Aorta (tissue), 5 donors: ENCODE measurements at regions not wholly inside any gene's neighbourhood (a gene's known extent, or its start where the extent isn't known, plus 50 kb on each side); places are given as distances from the start of the nearest gene placed in this dataset.

Source experiments
- ATAC-seq: fragments of 200-7000 bp; cut with Tn5 transposase; one replicate; pipeline ENCODE4 v1.9.1; 2022; ENCODE audit warnings: moderate library complexity; ENCODE audit not compliant: low FRiP score
- DNase-seq, 2 donors: peaks; one replicate each; pipeline ENCODE4 v3.0.0-alpha.2; 2020
- H3K27ac ChIP-seq, 2 donors: one replicate each; pipeline ENCODE4 v1.5.1; 2013; ENCODE audit warnings: low read length in 2 of 2, mild to moderate bottlenecking in 2 of 2, moderate library complexity in 2 of 2, control low read depth in 1 of 2, inconsistent platforms in 1 of 2, low read depth in 1 of 2
- H3K27me3 ChIP-seq, 2 donors: one replicate each; pipeline ENCODE4 v1.6.1; 2013; ENCODE audit warnings: control low read depth in 1 of 2, low read length in 1 of 2, mild to moderate bottlenecking in 1 of 2, moderate library complexity in 1 of 2; ENCODE audit not compliant: insufficient read depth in 2 of 2, control insufficient read depth in 1 of 2
- H3K36me3 ChIP-seq, 2 donors: one replicate each; pipeline ENCODE4 v1.6.1; 2013; ENCODE audit warnings: control low read depth in 1 of 2, low read length in 1 of 2, mild to moderate bottlenecking in 1 of 2; ENCODE audit not compliant: insufficient read depth in 2 of 2, control insufficient read depth in 1 of 2
- H3K4me1 ChIP-seq, 2 donors: one replicate each; pipeline ENCODE4 v1.6.1; 2013; ENCODE audit warnings: low read length in 2 of 2, control low read depth in 1 of 2, mild to moderate bottlenecking in 1 of 2, moderate library complexity in 1 of 2; ENCODE audit not compliant: insufficient read depth in 2 of 2, control insufficient read depth in 1 of 2
- H3K4me3 ChIP-seq, 2 donors: one replicate each; pipeline ENCODE4 v1.5.1; 2013; ENCODE audit warnings: low read length in 2 of 2, control low read depth in 1 of 2, mild to moderate bottlenecking in 1 of 2
- H3K9me3 ChIP-seq: one replicate; pipeline ENCODE4 v1.6.1; 2013; ENCODE audit warnings: mild to moderate bottlenecking, low read length; ENCODE audit not compliant: control insufficient read depth
- WGBS, 2 donors: extraction: QIAGEN DNeasy Blood & Tissue Kit; methylation state at CpG; one replicate each; pipeline ENCODE4 v1.1.7; 2013; 5-methylcytosine and 5-hydroxymethylcytosine counted together
- intact Hi-C, 2 donors: fragments of 100-400 bp; cut with DNase I; formaldehyde crosslinking; loops; one replicate each; pipeline versions ENCODE4 v1.14.2 to v1.15.0; 2022
- donor health status: healthy with polysubstance abuse.
- donor health status: Bipolar disorder and iron deficiency.
- donor health status: DM: no; HTN: no; CAD: no.
- donor health status: DM: no; HTN: no; CAD: no.
- donor health status: DM: yes; HTN: yes; CAD: no.

GRCh38 chr7:15888090-15888489 lies 201.6 kb upstream of the MEOX2 start:
- H3K36me3 ChIP-seq = no peaks in the 10 kb centered on the region
- H3K27me3 ChIP-seq = no peaks in the 10 kb centered on the region
- H3K4me1 ChIP-seq = no peaks in the 10 kb centered on the region
- DNase-seq (no peak), ATAC-seq (peak; percentile 65)
- WGBS, 2 donors = 12 to 20% methylated on average over 1 of the region's 1 CpG
- no peaks in the 10 kb centered on the region for H3K9me3 ChIP-seq
- no peak overlapping the region for H3K4me3 ChIP-seq
- intact Hi-C loops = no loop called here
- peak overlapping the region in 1 of 2 donors; percentile 1 for H3K27ac ChIP-seq

DNA sequence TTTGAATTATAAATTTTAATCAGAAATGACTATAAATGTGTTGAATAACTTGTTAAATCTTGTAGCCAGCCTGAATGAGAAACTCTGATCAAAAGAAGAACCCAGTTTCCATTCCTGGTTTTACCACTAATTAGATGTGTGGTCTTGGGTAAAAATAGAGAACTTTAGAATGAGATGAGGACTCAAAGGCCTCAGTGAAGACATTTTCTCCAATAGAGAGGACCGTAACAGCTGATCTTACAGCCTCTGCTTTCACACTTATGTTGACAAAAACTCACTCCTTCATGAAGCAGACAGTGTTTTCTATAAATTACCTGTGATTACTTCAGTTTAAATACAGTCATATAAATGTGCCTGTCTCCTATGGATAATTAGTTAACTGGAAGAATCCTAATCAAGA lies 200.1 kb upstream of the MEOX2 start:
- 97 to 100% methylated on average over 1 of the region's 1 CpG for WGBS, 2 donors
- no peak for ATAC-seq
- no peak overlapping the region for H3K4me3 ChIP-seq
- no peaks in the 10 kb centered on the region for H3K36me3 ChIP-seq
- H3K27me3 ChIP-seq = no peaks in the 10 kb centered on the region
- no peak for DNase-seq
- intact Hi-C loops = no loop called here
- H3K4me1 ChIP-seq = no peaks in the 10 kb centered on the region
- H3K27ac ChIP-seq = no peak overlapping the region
- H3K9me3 ChIP-seq = no peaks in the 10 kb centered on the region

GRCh38 chr7:15885678-15886077 lies 199.2 kb upstream of the MEOX2 start:
- ATAC-seq (no peak), DNase-seq (no peak)
- Histone ChIP-seq H3K4me3 (no peak overlapping the region), H3K27ac (no peak overlapping the region), H3K4me1 (no peaks in the 10 kb centered on the region), H3K27me3 (no peaks in the 10 kb centered on the region), H3K9me3 (no peaks in the 10 kb centered on the region), H3K36me3 (no peaks in the 10 kb centered on the region)
- 88% methylated on average over 2 of the region's 2 CpGs for WGBS, 2 donors
- intact Hi-C loops = no loop called here

GRCh38 chr7:15874774-15875173 lies 188.3 kb upstream of the MEOX2 start:
- Histone ChIP-seq H3K4me1 (no peaks in the 10 kb centered on the region), H3K27me3 (no peaks in the 10 kb centered on the region), H3K36me3 (no peaks in the 10 kb centered on the region), H3K4me3 (no peak overlapping the region), H3K27ac (no peak overlapping the region), H3K9me3 (no peaks in the 10 kb centered on the region)
- no peak for ATAC-seq
- intact Hi-C loops = no loop called here
- no peak for DNase-seq

DNA sequence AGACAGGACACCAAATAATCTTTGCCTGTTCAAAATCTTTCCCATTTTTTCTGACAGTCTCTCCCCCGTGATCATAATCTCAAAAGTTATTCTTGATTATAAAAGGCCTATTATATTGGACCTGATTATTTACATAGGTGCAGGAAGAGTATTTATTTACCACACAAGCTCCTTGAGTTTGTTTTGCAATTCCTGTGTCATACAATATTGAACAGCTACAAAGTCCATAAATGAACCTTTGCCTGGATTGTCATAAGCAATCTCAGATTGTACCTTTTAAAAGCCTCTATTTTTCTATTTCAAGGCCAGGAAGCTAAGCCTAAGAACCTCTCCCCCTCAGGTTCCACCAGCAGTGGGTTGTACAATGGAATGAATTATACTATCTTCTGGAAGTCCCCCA lies 183.9 kb upstream of the MEOX2 start:
- intact Hi-C loops = no loop called here
- no peaks in the 10 kb centered on the region for H3K9me3 ChIP-seq
- no peaks in the 10 kb centered on the region for H3K36me3 ChIP-seq
- no peak overlapping the region for H3K27ac ChIP-seq
- no peaks in the 10 kb centered on the region for H3K27me3 ChIP-seq
- no peak overlapping the region for H3K4me3 ChIP-seq
- peaks cover 0 to 4% of the 10 kb centered on the region in 2 donors for H3K4me1 ChIP-seq
- ATAC-seq (no peak), DNase-seq (no peak)
- 88 to 96% methylated on average over 1 of the region's 1 CpG for WGBS, 2 donors

- no peaks in the 10 kb centered on the region for H3K36me3 ChIP-seq
- no peak overlapping the region for H3K27ac ChIP-seq
- ATAC-seq = no peak
These were observed 181.0 kb upstream of the MEOX2 start for GRCh38 chr7:15867441-15867840.

GRCh38 chr7:15866753-15867152 lies 180.3 kb upstream of the MEOX2 start:
- ATAC-seq (no peak), DNase-seq (no peak)
- 53 to 69% methylated on average over 1 of the region's 1 CpG for WGBS, 2 donors
- no peak overlapping the region for H3K4me3 ChIP-seq
- no peaks in the 10 kb centered on the region for H3K9me3 ChIP-seq
- no peaks in the 10 kb centered on the region for H3K27me3 ChIP-seq
- no peak overlapping the region for H3K27ac ChIP-seq
- no peaks in the 10 kb centered on the region for H3K36me3 ChIP-seq
- intact Hi-C loops = loop anchor here in 1 of 2 donors (10.0 kb wide), 1 partner anchor 198 kb away; no protein-coding TSS in a partner anchor
- peaks cover 2 to 4% of the 10 kb centered on the region in 2 donors for H3K4me1 ChIP-seq

More at GRCh38 chr7:15867441-15867840, 181.0 kb upstream of the MEOX2 start:
- WGBS, 2 donors = 90 to 96% methylated on average over 1 of the region's 1 CpG
- intact Hi-C loops = loop anchor here in 1 of 2 donors (10.0 kb wide), 1 partner anchor 197 kb away; no protein-coding TSS in a partner anchor
- H3K4me1 ChIP-seq = peaks cover 1 to 4% of the 10 kb centered on the region in 2 donors
- H3K9me3 ChIP-seq = no peaks in the 10 kb centered on the region
- H3K27me3 ChIP-seq = no peaks in the 10 kb centered on the region
- no peak overlapping the region for H3K4me3 ChIP-seq
- DNase-seq = no peak

DNA sequence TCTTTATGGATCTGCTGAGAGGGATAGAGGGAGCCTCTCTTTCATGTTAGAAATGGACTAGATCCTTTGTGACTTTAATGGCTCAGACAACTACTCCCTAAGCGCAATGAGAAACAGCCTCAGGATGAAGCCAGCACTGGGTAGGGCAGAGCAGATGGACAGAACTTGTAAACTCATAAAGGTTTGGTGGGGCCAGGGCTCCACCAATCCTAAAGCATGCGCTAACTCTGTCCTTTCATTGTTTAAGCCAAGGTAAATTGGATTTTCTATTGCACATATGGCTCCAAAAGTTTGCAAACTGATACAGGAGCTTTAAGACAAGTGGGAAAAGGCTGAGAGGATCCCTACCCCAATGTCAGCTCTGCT lies 178.1 kb upstream of the MEOX2 start:
- WGBS, 2 donors = 98% methylated on average over 2 of the region's 2 CpGs
- H3K9me3 ChIP-seq = no peaks in the 10 kb centered on the region
- intact Hi-C loops = loop anchor here in 1 of 2 donors (5.0 to 10.0 kb wide), 2 partner anchors 112 to 200 kb away; no protein-coding TSS in a partner anchor

GRCh38 chr7:15863951-15864625 lies 177.6 kb upstream of the MEOX2 start:
- H3K27ac ChIP-seq = peak overlapping the region in 1 of 2 donors; percentile 49

More for the DNA sequence above, 178.1 kb upstream of the MEOX2 start:
- no peaks in the 10 kb centered on the region for H3K36me3 ChIP-seq
- peak overlapping the region in 1 of 2 donors; percentile 49 for H3K27ac ChIP-seq
- no peak overlapping the region for H3K4me3 ChIP-seq
- H3K27me3 ChIP-seq = no peaks in the 10 kb centered on the region
- H3K4me1 ChIP-seq = peaks cover 2 to 4% of the 10 kb centered on the region in 2 donors
- ATAC-seq = no peak
- DNase-seq = no peak

More at GRCh38 chr7:15863951-15864625, 177.6 kb upstream of the MEOX2 start:
- Histone ChIP-seq H3K36me3 (no peaks in the 10 kb centered on the region), H3K4me3 (no peak overlapping the region), H3K27me3 (no peaks in the 10 kb centered on the region), H3K9me3 (no peaks in the 10 kb centered on the region), H3K4me1 (peaks cover 2 to 4% of the 10 kb centered on the region in 2 donors)
- no peak for DNase-seq
- intact Hi-C loops = loop anchor here in 1 of 2 donors (5.0 to 10.0 kb wide), 2 partner anchors 112 to 201 kb away; no protein-coding TSS in a partner anchor
- 38 to 42% methylated on average over 4 of the region's 4 CpGs for WGBS, 2 donors
- ATAC-seq = peak; percentile 48
